Brain microvascular endothelial cell (primary cell): ENCODE measurements at regions not wholly inside any gene's neighbourhood (a gene's known extent, or its start where the extent isn't known, plus 50 kb on each side); places are given as distances from the start of the nearest gene placed in this dataset.
A peak's percentile ranks its signal among the peaks of the same experiment; 100 is the strongest.

Experiments
- DNase-seq: peaks from one replicate; pipeline ENCODE4 v3.0.0-alpha.2; 2020
- H3K27ac ChIP-seq: fragments of 250-450 bp; sonication (Bioruptor Pico); 2 replicates; pipeline ENCODE4 v1.5.1; 2020; ENCODE audit warnings: mild to moderate bottlenecking, moderate library complexity
- H3K27me3 ChIP-seq: fragments of 250-450 bp; sonication (Bioruptor Pico); replicated peaks from 2 replicates; pipeline ENCODE4 v1.5.1; 2020; ENCODE audit warnings: mild to moderate bottlenecking
- H3K36me3 ChIP-seq: fragments of 250-450 bp; sonication (Bioruptor Pico); replicated peaks from 2 replicates; pipeline ENCODE4 v1.5.1; 2020; ENCODE audit warnings: mild to moderate bottlenecking
- H3K4me3 ChIP-seq: 2 replicates; pipeline ENCODE4 v1.5.1; 2011; ENCODE audit warnings: low read depth, mild to moderate bottlenecking, control low read depth, low read length, moderate library complexity
- in situ Hi-C: cut with HindIII; loops from 2 replicates; pipeline ENCODE4 v1.10.0; 2017; ENCODE audit warnings: low sequenced_read_pairs, low pct_ligation_motif_present
- TF ChIP-seq, protein P1 (sequence below): IDR thresholded peaks from 2 replicates; pipeline ENCODE4 v1.5.1; 2011; ENCODE audit warnings: low read depth, mild to moderate bottlenecking, moderate library complexity, low read length, control low read depth, inconsistent platforms; ENCODE audit errors: missing control alignments

DNA sequence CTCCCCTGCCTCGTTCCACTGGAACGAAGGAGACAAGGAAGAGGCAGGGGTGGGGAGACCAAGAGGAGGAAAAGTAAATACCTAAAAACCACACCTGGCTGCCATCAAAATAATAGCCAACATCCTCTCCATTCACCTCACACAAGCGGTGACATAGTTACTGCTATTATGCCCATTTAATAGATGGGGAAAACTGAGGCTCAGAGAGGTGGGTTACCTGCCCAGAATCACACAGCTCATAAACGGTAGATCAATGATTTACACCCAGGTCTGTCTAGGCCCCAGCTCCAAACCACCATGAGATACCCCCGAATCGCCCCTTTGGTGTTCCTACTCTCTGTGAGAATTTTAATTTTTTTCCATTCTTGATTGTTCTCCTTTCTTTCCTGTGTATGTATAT, 253.8 kb downstream of the BMP7 start:
- Histone ChIP-seq H3K27ac (no peak overlapping the region), H3K36me3 (no peaks in the 10 kb centered on the region), H3K4me3 (no peak overlapping the region), H3K27me3 (no peaks in the 10 kb centered on the region)
- no peak for DNase-seq
- in situ Hi-C loops = no loop called here
- TF ChIP-seq, protein P1, sequence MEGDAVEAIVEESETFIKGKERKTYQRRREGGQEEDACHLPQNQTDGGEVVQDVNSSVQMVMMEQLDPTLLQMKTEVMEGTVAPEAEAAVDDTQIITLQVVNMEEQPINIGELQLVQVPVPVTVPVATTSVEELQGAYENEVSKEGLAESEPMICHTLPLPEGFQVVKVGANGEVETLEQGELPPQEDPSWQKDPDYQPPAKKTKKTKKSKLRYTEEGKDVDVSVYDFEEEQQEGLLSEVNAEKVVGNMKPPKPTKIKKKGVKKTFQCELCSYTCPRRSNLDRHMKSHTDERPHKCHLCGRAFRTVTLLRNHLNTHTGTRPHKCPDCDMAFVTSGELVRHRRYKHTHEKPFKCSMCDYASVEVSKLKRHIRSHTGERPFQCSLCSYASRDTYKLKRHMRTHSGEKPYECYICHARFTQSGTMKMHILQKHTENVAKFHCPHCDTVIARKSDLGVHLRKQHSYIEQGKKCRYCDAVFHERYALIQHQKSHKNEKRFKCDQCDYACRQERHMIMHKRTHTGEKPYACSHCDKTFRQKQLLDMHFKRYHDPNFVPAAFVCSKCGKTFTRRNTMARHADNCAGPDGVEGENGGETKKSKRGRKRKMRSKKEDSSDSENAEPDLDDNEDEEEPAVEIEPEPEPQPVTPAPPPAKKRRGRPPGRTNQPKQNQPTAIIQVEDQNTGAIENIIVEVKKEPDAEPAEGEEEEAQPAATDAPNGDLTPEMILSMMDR = no peak

DNA sequence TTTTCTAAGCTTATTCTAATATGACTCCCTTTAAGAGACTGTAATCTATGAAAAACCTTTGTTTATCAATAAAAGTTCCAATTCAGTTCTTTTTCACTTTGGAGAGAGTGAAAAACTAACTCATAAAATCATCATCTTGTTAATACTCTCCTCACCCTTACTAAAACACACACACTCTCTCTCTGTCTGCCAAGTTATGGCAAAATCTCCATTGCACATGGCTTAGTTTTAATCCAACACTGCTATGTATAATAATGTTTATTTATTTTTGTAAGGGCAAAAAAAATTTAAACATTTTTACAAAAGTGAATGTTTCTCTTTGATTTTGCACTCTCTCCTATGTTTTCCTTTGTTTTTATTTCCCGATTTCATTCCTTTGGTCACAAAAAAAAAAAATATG, 253.2 kb downstream of the BMP7 start:
- Histone ChIP-seq H3K27me3 (no peaks in the 10 kb centered on the region), H3K4me3 (no peak overlapping the region), H3K36me3 (no peaks in the 10 kb centered on the region), H3K27ac (no peak overlapping the region)
- no peak for DNase-seq
- TF ChIP-seq, protein P1 = no peak
- in situ Hi-C loops = no loop called here

DNA sequence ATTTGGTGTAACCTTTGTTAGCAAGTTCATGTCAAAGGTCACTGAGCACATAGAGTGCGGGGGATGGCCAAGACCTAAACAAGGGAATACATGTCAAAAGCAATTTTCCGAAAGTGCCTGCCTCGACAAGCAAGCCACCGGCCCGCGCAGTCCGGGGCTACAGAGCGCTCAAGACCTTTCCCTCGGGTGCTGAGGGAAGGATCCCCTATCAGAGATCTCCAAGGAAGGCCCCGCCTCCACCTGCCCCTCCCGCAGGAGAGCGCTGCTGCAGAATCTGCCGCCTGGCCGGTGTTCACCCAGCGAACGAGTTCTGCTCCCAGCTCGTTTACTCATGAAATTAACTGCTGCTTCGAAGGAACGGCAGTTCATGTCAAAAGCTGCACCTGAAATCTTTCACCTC, 252.7 kb downstream of the BMP7 start:
- H3K27me3 ChIP-seq = no peaks in the 10 kb centered on the region
- in situ Hi-C loops = no loop called here
- TF ChIP-seq, protein P1 = no peak
- DNase-seq = no peak
- H3K4me3 ChIP-seq = no peak overlapping the region
- H3K36me3 ChIP-seq = no peaks in the 10 kb centered on the region
- no peak overlapping the region for H3K27ac ChIP-seq

DNA sequence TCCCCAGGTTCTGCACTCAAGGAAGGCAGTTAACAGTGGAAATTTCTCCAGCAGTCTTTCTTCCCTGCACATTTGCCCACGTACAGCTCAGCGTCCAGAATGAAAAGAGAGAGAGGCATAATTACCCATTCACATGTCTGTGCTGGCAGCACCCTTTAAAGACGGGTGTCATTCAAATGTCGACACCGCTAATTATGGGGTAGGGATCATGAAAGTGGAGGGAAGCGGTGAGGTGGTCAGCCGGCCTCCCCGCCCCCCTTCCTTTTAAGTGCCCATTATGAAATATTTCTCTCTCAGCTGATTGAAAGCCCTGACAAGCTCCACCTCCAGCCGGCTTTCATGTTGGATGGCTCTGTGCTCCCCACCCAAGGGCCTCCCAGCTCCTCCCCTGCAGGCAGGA, 246.1 kb downstream of the BMP7 start:
- Histone ChIP-seq H3K4me3 (no peak overlapping the region), H3K36me3 (no peaks in the 10 kb centered on the region), H3K27me3 (no peaks in the 10 kb centered on the region), H3K27ac (no peak overlapping the region)
- TF ChIP-seq, protein P1 = no peak
- in situ Hi-C loops = no loop called here
- DNase-seq = no peak

DNA sequence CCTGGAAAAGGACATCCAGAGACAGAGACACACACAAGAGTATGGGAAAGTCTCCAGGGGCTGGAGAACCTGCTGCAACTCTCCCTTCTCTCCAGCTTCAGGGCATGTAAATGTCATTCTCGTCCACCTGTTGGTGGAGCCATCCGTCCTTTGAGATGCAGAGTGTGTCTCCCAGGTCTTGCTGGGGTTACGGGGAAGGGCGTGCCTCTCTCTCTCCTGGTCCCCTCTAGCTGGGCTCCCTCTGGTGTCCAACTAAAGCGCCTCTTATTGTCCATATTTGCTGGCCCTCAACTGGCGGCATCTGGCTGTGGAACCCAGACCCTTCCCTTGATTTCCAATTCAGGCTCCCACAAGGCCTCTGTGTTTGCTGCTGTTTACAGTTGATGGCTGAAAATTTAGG, 244.1 kb downstream of the BMP7 start:
- no peak for DNase-seq
- in situ Hi-C loops = no loop called here
- TF ChIP-seq, protein P1 = peak; percentile 13

DNA sequence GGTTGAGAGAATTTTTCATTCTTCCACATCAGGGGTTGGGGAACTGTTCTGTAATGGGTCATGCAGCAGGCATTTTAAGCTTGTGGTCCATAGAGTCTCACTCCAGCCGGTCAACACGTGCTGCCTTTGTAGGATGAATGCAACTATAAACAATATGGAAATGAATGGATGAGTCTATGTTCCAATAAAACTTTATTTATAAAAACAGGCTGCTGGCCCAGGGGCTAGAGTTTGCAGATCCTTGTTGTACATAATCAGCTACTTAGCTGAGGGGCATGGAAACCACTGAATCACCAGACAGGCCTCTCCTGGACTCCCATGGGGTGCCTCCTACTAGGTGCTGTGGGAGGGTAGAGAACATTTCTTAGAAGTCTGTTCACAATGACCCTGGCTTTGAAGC, 243.4 kb downstream of the BMP7 start:
- Histone ChIP-seq H3K4me3 (no peak overlapping the region), H3K36me3 (no peaks in the 10 kb centered on the region), H3K27ac (no peak overlapping the region), H3K27me3 (no peaks in the 10 kb centered on the region)
- in situ Hi-C loops = no loop called here
- DNase-seq = no peak
- TF ChIP-seq, protein P1 = no peak

More for the DNA sequence above, 244.1 kb downstream of the BMP7 start:
- Histone ChIP-seq H3K27me3 (no peaks in the 10 kb centered on the region), H3K27ac (no peak overlapping the region), H3K4me3 (no peak overlapping the region), H3K36me3 (no peaks in the 10 kb centered on the region)
